ENCODE measurements at regions not wholly inside any gene's neighbourhood (a gene's known extent, or its start where the extent isn't known, plus 50 kb on each side); places are given as distances from the start of the nearest gene placed in this dataset.
"Not testable (repeated sequence)": the region's sequence is repeated elsewhere in the genome, so short reads cannot be mapped to it uniquely, and the experiment has no call there.

DNA sequence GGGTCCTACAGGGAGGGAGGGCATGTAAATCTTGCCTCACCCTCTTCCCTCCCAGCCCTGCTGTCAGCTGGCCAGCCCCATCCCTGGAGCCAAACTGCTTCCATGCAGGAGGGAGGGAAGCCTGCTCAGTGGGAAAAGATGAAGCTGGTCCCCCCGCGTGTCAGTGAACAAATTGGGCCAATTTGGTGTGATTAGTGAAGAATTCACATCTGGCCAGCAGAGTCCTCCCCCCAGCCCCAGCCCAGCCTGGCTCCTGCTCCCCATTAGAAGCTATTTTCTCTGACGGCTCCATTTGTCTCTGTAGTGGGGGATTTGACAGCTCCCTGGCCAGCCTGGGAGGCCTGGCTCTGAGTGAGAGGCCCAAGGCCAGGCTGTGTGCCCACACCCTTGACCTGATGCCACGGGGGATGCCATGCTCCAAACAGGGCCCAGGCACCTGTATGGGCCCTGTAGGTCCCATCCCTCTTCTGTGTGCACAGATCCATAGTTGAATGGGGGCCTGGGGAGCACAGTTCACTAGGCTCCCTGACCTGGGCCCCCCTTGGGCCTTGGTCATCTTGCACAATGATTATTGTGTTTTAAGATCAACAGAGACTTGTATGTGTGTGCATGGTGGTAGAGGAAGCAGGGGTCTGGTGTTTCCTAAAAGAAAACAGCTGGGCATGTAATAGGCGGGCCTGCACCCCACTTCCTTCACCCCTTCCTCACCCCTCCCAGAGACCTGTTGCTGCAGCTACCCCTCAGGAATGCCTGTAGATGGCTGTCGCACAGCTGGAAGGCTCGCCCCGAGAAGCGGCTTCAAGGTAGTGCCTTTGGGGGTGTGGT lies 50.7 kb upstream of the TAC4 start:
- TF ChIP-seq CTCF (IDR thresholded peaks at IDR 0.05; ENCODE audit: low read length, missing control alignments): no peak
- H3K4me3 ChIP-seq (replicated peaks; ENCODE audit: low read depth, low read length): no peak overlapping the region
- no peak for DNase-seq (ENCODE audit: low read depth)

GRCh38 chr17:49899191-49899485 lies 51.3 kb upstream of the TAC4 start:
- TF ChIP-seq CTCF (IDR thresholded peaks at IDR 0.05; ENCODE audit: low read length, missing control alignments): no peak

GRCh38 chr17:49899588-49899987 lies 51.7 kb upstream of the TAC4 start:
- H3K4me3 ChIP-seq (replicated peaks; ENCODE audit: low read depth, low read length): no peak overlapping the region
- TF ChIP-seq CTCF (IDR thresholded peaks at IDR 0.05; ENCODE audit: low read length, missing control alignments): no peak
- DNase-seq (ENCODE audit: low read depth): no peak

More at GRCh38 chr17:49899191-49899485, 51.3 kb upstream of the TAC4 start:
- DNase-seq (ENCODE audit: low read depth): peak; percentile 4
- no peak overlapping the region for H3K4me3 ChIP-seq (replicated peaks; ENCODE audit: low read depth, low read length)

GRCh38 chr17:49900801-49901200 lies 52.9 kb upstream of the TAC4 start:
- not testable (repeated sequence) for DNase-seq (ENCODE audit: low read depth); H3K4me3 ChIP-seq (replicated peaks; ENCODE audit: low read depth, low read length)

- DNase-seq (ENCODE audit: low read depth): no peak
- TF ChIP-seq CTCF (IDR thresholded peaks at IDR 0.05; ENCODE audit: low read length, missing control alignments): no peak
- H3K4me3 ChIP-seq (replicated peaks; ENCODE audit: low read depth, low read length): no peak overlapping the region
These were observed 53.8 kb upstream of the TAC4 start for GRCh38 chr17:49901460-49902331.

DNA sequence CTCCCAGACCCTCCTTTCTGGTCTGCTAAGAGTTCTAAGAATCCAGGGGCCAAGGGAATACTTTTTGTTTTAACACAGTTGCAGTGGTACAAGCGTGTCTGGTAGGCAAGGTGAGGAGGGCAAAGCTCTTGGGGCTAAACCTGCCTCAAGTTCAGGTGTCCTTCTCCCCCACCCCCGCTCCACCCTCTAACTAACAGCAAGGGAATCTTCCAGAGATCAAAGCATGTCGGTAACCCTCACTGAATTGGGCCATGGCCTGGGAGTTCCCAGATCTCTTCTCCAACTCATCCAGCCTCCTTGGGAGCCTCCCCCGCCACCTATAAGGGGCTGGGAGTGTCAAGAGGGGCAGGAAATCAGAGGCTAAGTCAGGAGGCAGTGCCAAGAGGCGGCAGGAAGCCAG lies 55.7 kb upstream of the TAC4 start:
- DNase-seq (ENCODE audit: low read depth): no peak
- no peak overlapping the region for H3K4me3 ChIP-seq (replicated peaks; ENCODE audit: low read depth, low read length)
- TF ChIP-seq CTCF (IDR thresholded peaks at IDR 0.05; ENCODE audit: low read length, missing control alignments): no peak

GRCh38 chr17:49904893-49905292 lies 57.0 kb upstream of the TAC4 start:
- TF ChIP-seq CTCF (IDR thresholded peaks at IDR 0.05; ENCODE audit: low read length, missing control alignments): no peak
- no peak for DNase-seq (ENCODE audit: low read depth)
- no peak overlapping the region for H3K4me3 ChIP-seq (replicated peaks; ENCODE audit: low read depth, low read length)

Data from fibroblast of pulmonary artery (primary cell).